ENCODE measurements at regions not wholly inside any gene's neighbourhood (a gene's known extent, or its start where the extent isn't known, plus 50 kb on each side); places are given as distances from the start of the nearest gene placed in this dataset.

DNA sequence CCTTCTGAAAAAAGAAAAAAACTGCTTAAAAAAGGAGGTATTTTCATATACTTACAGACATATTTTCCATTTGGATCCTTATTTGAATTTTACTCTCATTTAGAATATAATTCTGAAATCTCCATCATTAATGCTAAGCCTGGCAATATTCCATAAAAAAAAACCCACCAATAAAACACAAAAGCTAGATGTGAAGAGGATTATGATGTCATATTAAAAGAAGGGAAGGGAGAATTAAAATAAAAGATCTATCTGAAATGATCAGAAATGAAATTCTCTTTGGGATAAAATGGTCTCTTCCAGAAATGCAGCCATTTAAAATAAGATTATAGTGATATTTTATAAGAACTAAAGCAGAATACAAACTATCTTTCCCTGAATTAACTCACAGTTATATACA is 206.7 kb upstream of the CAMK1G start:
- no peak for TF ChIP-seq CTCF (conservative IDR thresholded peaks at IDR 0.05)
- no peak for TF ChIP-seq EZH2 (IDR thresholded peaks at IDR 0.05; ENCODE audit: low read depth)

Data from PC-9 (cell line).